ENCODE measurements at regions not wholly inside any gene's neighbourhood (a gene's known extent, or its start where the extent isn't known, plus 50 kb on each side); places are given as distances from the start of the nearest gene placed in this dataset.

DNA sequence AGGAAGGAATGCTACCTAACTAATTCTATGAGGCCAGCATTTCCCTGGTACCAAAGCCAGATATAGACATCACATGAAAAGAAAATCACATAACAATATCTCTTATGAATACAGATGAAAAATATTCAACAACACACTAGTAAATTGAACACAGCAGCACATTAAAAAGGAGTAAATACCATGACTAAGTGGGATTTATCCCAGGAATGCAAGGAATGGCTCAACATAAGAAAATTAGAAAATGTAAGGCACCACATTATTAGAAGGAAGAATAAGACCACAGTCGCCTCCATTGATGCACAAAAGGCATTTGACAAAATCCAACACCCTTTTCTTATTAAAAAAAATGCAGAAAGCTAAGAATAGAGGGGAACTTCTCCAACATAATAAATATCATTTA is 133.9 kb downstream of the TTC32 start:
- CTCF ChIA-PET = interaction anchor here (1.7 kb wide), 1 partner anchor 9 kb away, joined by 5 read pairs; no protein-coding TSS in a partner anchor
- no peak for DNase-seq (ENCODE audit: extremely low spot score)
- POLR2A ChIA-PET = no interaction called here
- TF ChIP-seq, protein P1, sequence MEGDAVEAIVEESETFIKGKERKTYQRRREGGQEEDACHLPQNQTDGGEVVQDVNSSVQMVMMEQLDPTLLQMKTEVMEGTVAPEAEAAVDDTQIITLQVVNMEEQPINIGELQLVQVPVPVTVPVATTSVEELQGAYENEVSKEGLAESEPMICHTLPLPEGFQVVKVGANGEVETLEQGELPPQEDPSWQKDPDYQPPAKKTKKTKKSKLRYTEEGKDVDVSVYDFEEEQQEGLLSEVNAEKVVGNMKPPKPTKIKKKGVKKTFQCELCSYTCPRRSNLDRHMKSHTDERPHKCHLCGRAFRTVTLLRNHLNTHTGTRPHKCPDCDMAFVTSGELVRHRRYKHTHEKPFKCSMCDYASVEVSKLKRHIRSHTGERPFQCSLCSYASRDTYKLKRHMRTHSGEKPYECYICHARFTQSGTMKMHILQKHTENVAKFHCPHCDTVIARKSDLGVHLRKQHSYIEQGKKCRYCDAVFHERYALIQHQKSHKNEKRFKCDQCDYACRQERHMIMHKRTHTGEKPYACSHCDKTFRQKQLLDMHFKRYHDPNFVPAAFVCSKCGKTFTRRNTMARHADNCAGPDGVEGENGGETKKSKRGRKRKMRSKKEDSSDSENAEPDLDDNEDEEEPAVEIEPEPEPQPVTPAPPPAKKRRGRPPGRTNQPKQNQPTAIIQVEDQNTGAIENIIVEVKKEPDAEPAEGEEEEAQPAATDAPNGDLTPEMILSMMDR (IDR thresholded peaks at IDR 0.05; ENCODE audit: control extremely low read depth, extremely low read depth, low read depth, missing control alignments) = no peak

DNA sequence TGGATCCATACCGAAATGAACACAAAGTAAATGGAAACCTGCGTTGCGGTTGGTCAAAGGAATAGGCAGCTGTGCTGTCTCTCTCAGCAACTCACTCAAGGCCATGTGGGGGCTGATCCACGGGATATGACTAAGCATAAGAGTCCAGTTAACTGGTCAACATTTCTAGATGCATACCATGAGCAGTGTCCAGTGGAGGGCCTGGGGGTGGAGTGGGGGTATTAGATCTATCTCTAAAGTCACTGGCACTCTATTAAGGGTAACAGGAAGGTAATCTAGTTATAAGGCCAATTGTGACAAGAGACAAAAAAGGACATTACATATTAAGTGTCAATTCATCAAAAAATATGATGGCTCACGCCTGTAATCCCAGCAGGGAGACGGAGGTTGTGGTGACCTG is 136.8 kb downstream of the TTC32 start:
- TF ChIP-seq, protein P1 (IDR thresholded peaks at IDR 0.05; ENCODE audit: control extremely low read depth, extremely low read depth, low read depth, missing control alignments) = no peak
- POLR2A ChIA-PET = no interaction called here
- CTCF ChIA-PET = interaction anchor here (1.8 kb wide), 1 partner anchor 33 kb away, joined by 3 read pairs; no protein-coding TSS in a partner anchor

DNA sequence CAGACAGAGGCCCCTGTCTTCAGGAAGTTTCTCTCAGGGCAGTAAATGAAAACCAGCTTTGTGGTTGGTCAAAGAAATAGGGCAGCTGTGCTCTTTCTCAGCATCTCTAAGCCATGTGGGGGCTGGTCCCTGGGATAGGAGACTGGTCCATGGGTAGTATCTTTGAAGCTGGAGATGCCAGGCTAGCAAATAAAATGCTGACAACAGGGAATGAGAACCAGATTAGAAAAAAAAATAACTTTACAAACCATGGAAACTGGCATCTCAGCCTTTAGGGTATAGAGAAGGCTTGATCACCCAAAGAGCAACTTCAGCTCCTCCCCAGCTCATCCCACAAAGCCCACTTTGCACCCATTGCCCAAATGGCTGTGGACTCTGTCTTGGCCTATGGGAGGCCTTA is 138.1 kb downstream of the TTC32 start:
- POLR2A ChIA-PET = no interaction called here
- TF ChIP-seq, protein P1 (IDR thresholded peaks at IDR 0.05; ENCODE audit: control extremely low read depth, extremely low read depth, low read depth, missing control alignments) = no peak
- DNase-seq (ENCODE audit: extremely low spot score) = no peak
- CTCF ChIA-PET = interaction anchor here (1.2 kb wide), 1 partner anchor 8 kb away, joined by 5 read pairs; no protein-coding TSS in a partner anchor

More for the DNA sequence above, 136.8 kb downstream of the TTC32 start:
- DNase-seq (ENCODE audit: extremely low spot score) = no peak

DNA sequence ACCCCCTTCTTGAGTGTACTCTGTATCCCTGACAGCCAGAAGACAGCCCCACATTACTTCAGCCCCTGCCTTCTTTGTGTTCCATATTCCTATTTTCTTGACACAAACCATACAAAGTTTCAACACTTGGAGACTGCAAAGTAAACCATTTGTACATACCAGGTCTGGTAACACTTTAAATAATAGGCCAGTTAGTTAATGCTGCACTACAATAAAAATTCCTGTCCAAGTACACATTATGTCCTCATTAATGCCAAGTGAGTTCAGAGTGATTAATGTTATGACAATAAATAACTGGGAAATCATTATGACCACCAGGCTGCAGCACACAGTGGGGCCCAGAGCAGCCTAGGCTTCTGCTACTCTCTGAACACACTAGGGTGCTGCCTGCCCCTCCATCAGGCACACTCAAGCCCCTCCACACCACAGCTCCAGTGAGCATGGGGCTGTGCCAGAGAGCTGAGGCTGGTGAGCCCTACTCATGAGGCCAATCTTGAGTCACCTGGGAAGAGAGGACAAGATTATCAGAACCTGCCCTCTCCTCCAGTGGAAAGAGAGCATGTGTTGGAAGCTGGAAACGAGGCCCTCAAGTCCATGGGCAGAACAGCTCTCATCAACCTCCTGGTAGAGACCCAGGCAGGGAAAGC is 138.7 kb downstream of the TTC32 start:
- POLR2A ChIA-PET = no interaction called here
- DNase-seq (ENCODE audit: extremely low spot score) = no peak
- CTCF ChIA-PET = interaction anchor here (1.2 kb wide), 1 partner anchor 9 kb away, joined by 5 read pairs; no protein-coding TSS in a partner anchor
- TF ChIP-seq, protein P1 (IDR thresholded peaks at IDR 0.05; ENCODE audit: control extremely low read depth, extremely low read depth, low read depth, missing control alignments) = no peak

DNA sequence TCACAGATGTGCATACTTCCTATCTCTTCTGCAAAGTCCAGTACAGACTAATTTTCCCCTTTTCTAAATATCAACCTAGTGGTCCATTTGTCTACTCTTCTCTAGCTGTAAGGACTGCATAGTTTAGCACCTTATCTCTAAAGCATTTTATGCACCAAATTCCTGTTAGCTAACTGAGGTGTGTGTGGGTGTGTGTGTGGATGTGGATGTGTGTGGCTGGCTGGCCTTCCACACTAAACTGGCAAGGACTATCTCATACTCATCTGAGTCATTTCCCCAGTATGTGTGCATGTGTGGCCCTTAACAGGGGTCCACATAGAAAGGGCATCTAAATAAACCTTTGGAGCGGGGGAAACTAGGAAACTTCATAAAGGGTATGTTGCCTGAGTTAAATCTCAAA is 139.6 kb downstream of the TTC32 start:
- TF ChIP-seq, protein P1 (IDR thresholded peaks at IDR 0.05; ENCODE audit: control extremely low read depth, extremely low read depth, low read depth, missing control alignments) = no peak
- no peak for DNase-seq (ENCODE audit: extremely low spot score)
- POLR2A ChIA-PET = interaction anchor here (0.7 kb wide), 1 partner anchor 127 kb away, joined by 12 read pairs; no protein-coding TSS in a partner anchor
- CTCF ChIA-PET = no interaction called here

DNA sequence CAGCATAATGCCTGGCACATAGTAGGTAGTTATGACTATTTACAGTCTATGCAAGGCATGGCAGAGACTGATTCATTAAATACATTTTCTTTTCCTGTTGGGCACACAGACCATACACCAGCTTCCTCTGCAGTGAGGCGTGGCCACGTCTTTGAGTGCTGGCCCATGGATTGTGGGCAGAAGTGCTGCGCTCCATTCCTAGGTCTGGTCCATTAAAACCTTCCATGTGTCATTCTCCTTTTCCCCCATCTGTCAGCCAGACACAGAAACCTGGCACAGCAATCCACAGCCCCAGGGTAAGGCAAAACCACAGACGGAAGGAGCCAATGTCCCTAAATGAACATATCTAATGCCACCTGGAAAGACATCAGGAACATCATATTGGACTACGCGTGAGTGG is 141.9 kb downstream of the TTC32 start:
- POLR2A ChIA-PET = no interaction called here
- CTCF ChIA-PET = interaction anchor here (1.0 kb wide), 1 partner anchor 13 kb away, joined by 6 read pairs; no protein-coding TSS in a partner anchor
- TF ChIP-seq, protein P1 (IDR thresholded peaks at IDR 0.05; ENCODE audit: control extremely low read depth, extremely low read depth, low read depth, missing control alignments) = no peak
- DNase-seq (ENCODE audit: extremely low spot score) = no peak

Data from GM10248 (cell line).